Stimulated activated CD8-positive, alpha-beta memory T cell treated with anti-CD3 and anti-CD28 coated beads, Interleukin-15, amount 100 ng/mL, for 24 hours (primary cell): ENCODE measurements at regions not wholly inside any gene's neighbourhood (a gene's known extent, or its start where the extent isn't known, plus 50 kb on each side); places are given as distances from the start of the nearest gene placed in this dataset.

Source experiments
- DNase-seq: peaks from one replicate; pipeline ENCODE4 v3.0.0-alpha.2; 2020; ENCODE audit warnings: low read depth

DNA sequence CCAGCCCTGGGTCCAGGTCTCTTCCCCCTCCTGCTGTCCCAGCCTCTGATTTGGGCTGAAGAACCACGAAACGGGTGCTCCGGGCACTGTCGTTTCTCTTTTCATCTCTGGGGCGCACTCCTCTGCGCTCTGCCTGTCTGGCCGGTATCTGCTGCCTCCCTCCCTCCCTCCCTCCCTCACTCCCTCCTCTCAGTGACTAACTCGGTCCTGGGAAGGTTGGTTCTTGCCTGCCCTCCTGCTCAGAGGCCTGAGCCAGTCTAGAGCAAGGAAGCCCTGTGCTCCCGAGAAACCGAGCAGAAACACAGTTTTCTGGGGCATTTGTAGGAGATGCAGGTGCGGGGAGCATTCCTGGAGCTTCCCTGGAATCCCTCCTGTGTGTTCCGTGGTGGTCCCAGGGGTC lies 1235.2 kb downstream of the BRD1 start:
- DNase-seq, result no peak

GRCh38 chr22:48592066-48592345 lies 1235.7 kb downstream of the BRD1 start:
- DNase-seq, result no peak

- DNase-seq, result no peak
These were observed 1236.2 kb downstream of the BRD1 start for GRCh38 chr22:48591286-48592065.

DNA sequence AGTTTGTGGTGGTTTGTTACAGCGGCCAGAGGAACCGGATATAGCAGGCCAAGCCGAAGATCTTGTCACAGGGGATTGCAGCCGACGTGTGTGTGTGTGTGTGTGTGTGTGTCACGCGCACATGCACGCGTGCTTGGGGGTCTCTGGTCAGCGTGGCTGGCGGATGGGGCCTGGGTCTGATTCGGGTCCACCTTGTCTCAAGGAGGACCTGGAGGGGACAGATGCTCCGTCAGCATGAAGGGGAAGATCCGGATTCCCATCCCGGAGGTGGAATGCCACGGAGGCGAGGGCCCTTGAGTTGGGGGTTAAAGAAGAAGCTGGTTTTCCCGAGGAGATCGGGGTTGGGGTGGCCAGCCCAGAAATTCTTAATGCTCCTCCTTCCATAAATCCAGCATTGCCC lies 1237.8 kb downstream of the BRD1 start:
- DNase-seq, result no peak

- DNase-seq, result no peak
These were observed 1238.7 kb downstream of the BRD1 start for GRCh38 chr22:48588878-48589450.

DNA sequence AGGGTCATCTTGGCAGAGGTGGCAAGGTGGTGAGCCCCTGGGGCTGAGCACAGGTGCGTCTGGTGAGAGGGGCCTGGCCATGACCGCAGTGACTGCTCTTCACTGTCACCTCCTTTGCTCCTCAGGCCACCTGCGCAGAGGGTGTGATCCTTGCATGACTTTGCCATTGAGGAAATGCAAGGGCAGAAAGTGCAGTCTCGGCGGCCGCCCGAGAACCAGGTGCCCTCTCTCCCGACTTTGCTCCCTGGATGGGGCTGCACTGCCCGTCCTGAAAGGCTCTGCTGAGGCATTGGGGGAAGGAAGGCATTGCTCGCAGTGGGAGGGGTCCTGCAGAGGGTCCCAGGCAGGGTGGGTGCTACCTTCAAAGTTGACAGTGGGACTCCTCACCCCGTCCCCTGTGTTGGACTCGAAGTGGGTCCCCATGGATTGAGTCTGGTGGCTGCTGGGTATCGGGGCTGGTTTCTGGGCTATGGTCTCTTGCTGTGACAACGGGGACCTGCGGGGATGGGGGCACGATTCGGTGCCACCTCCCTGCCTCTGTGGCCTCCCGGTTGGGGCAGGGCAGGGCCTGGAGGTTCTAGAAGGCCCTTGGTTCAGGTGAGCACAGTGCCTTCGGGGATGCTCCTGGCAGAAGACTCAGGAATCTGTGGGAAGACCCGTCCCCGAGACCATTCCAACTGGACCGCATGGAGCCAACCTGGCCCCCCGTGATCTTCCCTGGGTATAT lies 1239.4 kb downstream of the BRD1 start:
- no peak for DNase-seq

DNA sequence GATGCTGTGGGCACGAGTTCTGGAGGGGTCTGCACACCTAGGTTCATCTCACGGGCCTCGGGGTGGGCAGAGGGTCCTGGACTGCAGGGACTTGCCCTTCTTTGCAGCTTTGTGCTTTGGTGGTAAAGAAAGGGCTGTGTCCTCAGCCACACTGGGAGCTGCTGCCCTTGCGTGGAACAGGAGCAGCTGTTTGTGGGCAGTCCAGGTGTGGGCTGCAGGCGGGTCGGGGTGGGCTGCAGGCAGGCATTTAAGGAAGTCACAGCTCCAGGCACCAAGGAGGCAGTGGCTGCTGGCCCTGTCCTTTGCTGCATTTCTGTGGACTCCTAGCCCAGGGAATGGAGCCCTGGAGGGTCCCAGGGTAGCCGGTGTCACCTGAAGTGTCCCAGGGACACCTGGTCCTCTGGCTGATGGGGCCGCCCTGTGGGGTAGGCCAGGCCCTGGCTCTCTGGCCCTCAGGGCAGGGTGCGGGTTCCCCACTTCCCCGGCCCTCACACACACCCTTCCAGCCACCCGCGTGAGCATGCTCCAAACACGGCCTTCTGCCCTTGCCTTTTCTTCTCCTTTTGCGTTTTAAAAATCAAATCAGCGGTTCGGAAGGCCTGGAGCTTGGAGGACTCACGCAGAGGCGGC lies 1240.3 kb downstream of the BRD1 start:
- no peak for DNase-seq

DNA sequence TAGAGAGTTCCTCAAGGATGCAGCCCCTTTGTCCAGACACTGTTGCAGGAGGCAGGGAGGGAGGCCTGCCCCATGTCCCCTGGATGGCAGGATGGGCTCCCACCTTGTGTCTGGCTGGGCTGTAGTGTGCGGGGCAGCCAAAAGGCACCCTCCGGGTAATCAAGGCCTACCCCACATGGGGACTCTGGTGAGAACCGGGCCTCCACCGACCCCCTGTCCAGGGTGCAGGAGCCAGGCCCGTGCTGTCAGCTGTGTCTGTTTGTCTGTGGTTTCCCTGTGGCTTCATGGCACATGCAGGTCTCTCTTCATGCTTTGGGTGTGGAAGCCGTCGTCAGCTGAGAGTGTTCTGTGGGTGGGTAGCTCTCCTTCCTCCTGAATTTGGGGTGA lies 1240.9 kb downstream of the BRD1 start:
- DNase-seq, result no peak

DNA sequence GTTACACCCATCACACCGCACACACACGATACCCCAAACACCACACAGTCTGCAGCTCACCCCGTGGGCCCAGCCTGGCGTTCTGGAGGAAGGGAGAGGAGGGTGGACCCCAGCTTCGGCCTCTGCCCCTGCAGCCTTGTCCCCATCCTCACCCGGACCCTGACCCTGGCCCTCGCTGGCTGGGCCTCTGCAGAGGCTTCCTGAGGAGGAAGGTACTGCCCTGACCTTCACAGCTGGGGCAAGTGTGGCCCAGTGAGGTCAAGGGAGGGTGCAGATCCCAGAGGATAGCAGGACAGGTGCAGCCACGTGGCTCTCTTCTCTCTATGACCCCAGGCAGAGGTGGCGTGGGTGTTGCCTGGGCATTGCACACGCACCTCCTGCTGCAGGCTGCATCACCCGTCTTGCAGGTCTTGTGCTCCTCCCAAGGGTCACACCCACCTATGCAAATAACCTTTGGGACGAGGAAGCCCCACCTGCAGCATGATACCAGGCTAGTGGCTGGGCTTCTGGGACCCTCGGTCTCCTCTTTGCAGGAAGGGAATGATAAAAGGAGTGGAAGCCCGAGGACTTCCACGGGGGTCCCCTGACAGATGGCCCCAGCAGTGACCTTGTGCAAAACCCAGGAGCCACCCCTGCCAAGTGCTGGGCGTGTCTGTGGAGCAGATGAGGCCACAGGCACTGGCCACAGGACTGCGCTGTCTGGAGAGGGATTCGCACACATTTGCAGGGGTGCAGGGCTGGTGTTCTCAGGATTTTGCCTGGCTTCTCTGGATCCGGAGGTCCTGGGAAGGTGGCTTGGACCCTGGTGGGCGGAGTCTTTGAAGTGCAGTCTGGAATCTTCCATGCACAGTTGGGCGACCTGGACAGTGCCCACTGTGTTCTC lies 1241.5 kb downstream of the BRD1 start:
- no peak for DNase-seq

DNA sequence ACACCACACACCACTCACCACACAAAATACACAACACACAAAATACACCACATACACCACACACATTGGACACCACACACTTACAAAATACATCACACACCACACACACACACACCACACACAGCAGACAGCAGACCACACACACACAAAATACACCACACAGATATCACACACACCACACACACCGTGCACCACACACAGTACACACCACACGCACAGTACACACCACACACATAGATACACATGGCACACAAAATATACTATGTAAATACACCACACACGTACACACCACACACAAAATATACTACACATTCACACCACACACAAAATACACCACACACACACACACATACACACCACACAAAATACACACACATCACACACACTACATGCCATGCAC lies 1243.5 kb downstream of the BRD1 start:
- no peak for DNase-seq

- no peak for DNase-seq
These were observed 1245.7 kb downstream of the BRD1 start for GRCh38 chr22:48581796-48582469.

GRCh38 chr22:48581205-48581766 lies 1246.4 kb downstream of the BRD1 start:
- no peak for DNase-seq

- no peak for DNase-seq
These were observed 1247.1 kb downstream of the BRD1 start for GRCh38 chr22:48580481-48580970.

GRCh38 chr22:48579928-48580309 lies 1247.8 kb downstream of the BRD1 start:
- no peak for DNase-seq

- DNase-seq, result no peak
These were observed 1248.4 kb downstream of the BRD1 start for GRCh38 chr22:48579043-48579927.

- DNase-seq, result no peak
These were observed 1249.3 kb downstream of the BRD1 start for GRCh38 chr22:48578138-48579042.

- no peak for DNase-seq
These were observed 1250.0 kb downstream of the BRD1 start for GRCh38 chr22:48577691-48578090.

- no peak for DNase-seq
These were observed 1250.5 kb downstream of the BRD1 start for GRCh38 chr22:48577014-48577690.
